ENCODE measurements at regions not wholly inside any gene's neighbourhood (a gene's known extent, or its start where the extent isn't known, plus 50 kb on each side); places are given as distances from the start of the nearest gene placed in this dataset.

GRCh38 chr2:120410487-120410886 lies 64.6 kb downstream of the INHBB start:
- Histone ChIP-seq H3K79me2 (ENCODE audit: control insufficient read depth, insufficient read depth, low read length) (no peaks in the 10 kb centered on the region), H3K4me3 (no peak overlapping the region), H2AFZ (ENCODE audit: low read depth, low read length) (no peak overlapping the region), H3K36me3 (ENCODE audit: control insufficient read depth, insufficient read depth, low read length) (no peaks in the 10 kb centered on the region), H3K4me2 (ENCODE audit: insufficient read depth, low read length) (no peak overlapping the region), H3K27ac (ENCODE audit: extremely low read depth, low read depth, low read length) (no peak overlapping the region), H3K4me1 (replicated peaks in 1 of 2; ENCODE audit: control insufficient read depth in 2 of 2, insufficient read depth in 2 of 2, low read length in 2 of 2) (no peaks in the 10 kb centered on the region), H3K27me3 (ENCODE audit: control insufficient read depth in 2 of 2, insufficient read depth in 2 of 2, low read length in 2 of 2) (peaks cover 0 to 5% of the 10 kb centered on the region in 2 experiments; a peak in 3 of 5 replicates), H3K9ac (ENCODE audit: insufficient read depth in 1 of 2, low read depth in 2 of 2, low read length in 2 of 2) (no peak overlapping the region), H3K9me1 (ENCODE audit: control insufficient read depth, insufficient read depth, low read length) (no peaks in the 10 kb centered on the region), H3K9me3 (replicated peaks; ENCODE audit: control insufficient read depth, insufficient read depth, low read depth, low read length) (0 out of 2 replicates have a peak, but pooled peaks cover 2% of the 10 kb centered on the region), H4K20me1 (replicated peaks; ENCODE audit: control insufficient read depth, insufficient read depth, low read length) (no peaks in the 10 kb centered on the region)
- DNase-seq (ENCODE audit: extremely low read depth in 1 of 4, low spot score in 3 of 4) (no peak), ATAC-seq (no peak), FAIRE-seq (no peak)
- CTCF ChIA-PET (ENCODE audit: low intra/inter-chr PET ratio) = no interaction called here
- BruUV-seq (replicated peaks) = no TSS peak
- WGBS (ENCODE audit: insufficient coverage, low coverage, missing lambda C conversion rate) = 0% methylated on average over 2 of the region's 3 CpGs
- TF ChIP-seq CC2D1A (IDR thresholded peaks at IDR 0.05) (no peak), ZNF699 (CRISPR knock-in tag; IDR thresholded peaks at IDR 0.05; ENCODE audit: insufficient replicate concordance) (no peak), CEBPB (tag; IDR thresholded peaks at IDR 0.05) (no peak), KDM2B (CRISPR knock-in tag; IDR thresholded peaks at IDR 0.05) (no peak), CREBBP (IDR thresholded peaks at IDR 0.05; ENCODE audit: low read depth, low read length) (no peak), MIER1 (IDR thresholded peaks at IDR 0.05; ENCODE audit: low read depth) (no peak), PML (IDR thresholded peaks at IDR 0.05; ENCODE audit: low read length) (no peak), COPS2 (conservative IDR thresholded peaks at IDR 0.05) (no peak), ZSCAN29 (IDR thresholded peaks at IDR 0.05) (no peak), MCM5 (IDR thresholded peaks at IDR 0.05; ENCODE audit: low read depth) (no peak)
- TF ChIP-seq, protein P1, sequence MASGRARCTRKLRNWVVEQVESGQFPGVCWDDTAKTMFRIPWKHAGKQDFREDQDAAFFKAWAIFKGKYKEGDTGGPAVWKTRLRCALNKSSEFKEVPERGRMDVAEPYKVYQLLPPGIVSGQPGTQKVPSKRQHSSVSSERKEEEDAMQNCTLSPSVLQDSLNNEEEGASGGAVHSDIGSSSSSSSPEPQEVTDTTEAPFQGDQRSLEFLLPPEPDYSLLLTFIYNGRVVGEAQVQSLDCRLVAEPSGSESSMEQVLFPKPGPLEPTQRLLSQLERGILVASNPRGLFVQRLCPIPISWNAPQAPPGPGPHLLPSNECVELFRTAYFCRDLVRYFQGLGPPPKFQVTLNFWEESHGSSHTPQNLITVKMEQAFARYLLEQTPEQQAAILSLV (tag; IDR thresholded peaks at IDR 0.05) = no peak
- TF ChIP-seq, protein P2, sequence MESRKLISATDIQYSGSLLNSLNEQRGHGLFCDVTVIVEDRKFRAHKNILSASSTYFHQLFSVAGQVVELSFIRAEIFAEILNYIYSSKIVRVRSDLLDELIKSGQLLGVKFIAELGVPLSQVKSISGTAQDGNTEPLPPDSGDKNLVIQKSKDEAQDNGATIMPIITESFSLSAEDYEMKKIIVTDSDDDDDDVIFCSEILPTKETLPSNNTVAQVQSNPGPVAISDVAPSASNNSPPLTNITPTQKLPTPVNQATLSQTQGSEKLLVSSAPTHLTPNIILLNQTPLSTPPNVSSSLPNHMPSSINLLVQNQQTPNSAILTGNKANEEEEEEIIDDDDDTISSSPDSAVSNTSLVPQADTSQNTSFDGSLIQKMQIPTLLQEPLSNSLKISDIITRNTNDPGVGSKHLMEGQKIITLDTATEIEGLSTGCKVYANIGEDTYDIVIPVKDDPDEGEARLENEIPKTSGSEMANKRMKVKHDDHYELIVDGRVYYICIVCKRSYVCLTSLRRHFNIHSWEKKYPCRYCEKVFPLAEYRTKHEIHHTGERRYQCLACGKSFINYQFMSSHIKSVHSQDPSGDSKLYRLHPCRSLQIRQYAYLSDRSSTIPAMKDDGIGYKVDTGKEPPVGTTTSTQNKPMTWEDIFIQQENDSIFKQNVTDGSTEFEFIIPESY (CRISPR knock-in tag; IDR thresholded peaks at IDR 0.05) = no peak
- in situ Hi-C loops (cut with MboI) (no loop called here), intact Hi-C loops (cut with micrococcal nuclease) (no loop called here)
- POLR2A ChIA-PET = no interaction called here
